NT2/D1 (cell line): ENCODE measurements at regions not wholly inside any gene's neighbourhood (a gene's known extent, or its start where the extent isn't known, plus 50 kb on each side); places are given as distances from the start of the nearest gene placed in this dataset.
"Not testable (repeated sequence)": the region's sequence is repeated elsewhere in the genome, so short reads cannot be mapped to it uniquely, and the experiment has no call there.

Experiments used
- DNase-seq: peaks from one replicate; pipeline ENCODE4 v3.0.0-alpha.2; 2011; ENCODE audit warnings: low read depth, low spot score
- H3K27me3 ChIP-seq: 2 replicates; pipeline ENCODE4 v1.6.0; 2011; ENCODE audit warnings: mild to moderate bottlenecking; ENCODE audit not compliant: insufficient read length, insufficient read depth
- H3K36me3 ChIP-seq: 2 replicates; pipeline ENCODE4 v1.6.1; 2011; ENCODE audit warnings: mild to moderate bottlenecking, low read length, mixed read lengths; ENCODE audit not compliant: insufficient read depth, insufficient read length
- H3K4me1 ChIP-seq: 2 replicates; pipeline ENCODE4 v1.5.1; 2011; ENCODE audit not compliant: insufficient read depth, insufficient read length
- H3K4me3 ChIP-seq: 2 replicates; pipeline ENCODE4 v1.5.1; 2011; ENCODE audit warnings: low read depth; ENCODE audit not compliant: insufficient read length
- H3K9ac ChIP-seq: 2 replicates; pipeline ENCODE4 v1.6.0; 2011; ENCODE audit warnings: low read depth; ENCODE audit not compliant: insufficient read length
- H3K9me3 ChIP-seq: 2 replicates; pipeline ENCODE4 v1.5.1; 2011; ENCODE audit warnings: mild to moderate bottlenecking, low read length; ENCODE audit not compliant: insufficient read depth
- SUZ12 ChIP-seq: IDR thresholded peaks from 2 replicates; pipeline ENCODE4 v1.6.1; 2011; ENCODE audit not compliant: insufficient read length, insufficient read depth; ENCODE audit errors: extremely low read depth
- YY1 ChIP-seq: IDR thresholded peaks from 2 replicates; pipeline ENCODE4 v1.6.1; 2011; ENCODE audit not compliant: insufficient read length, insufficient read depth
- ZNF274 ChIP-seq: IDR thresholded peaks from 2 replicates; pipeline ENCODE4 v1.6.1; 2011; ENCODE audit warnings: mild to moderate bottlenecking, low read depth, low read length

- no peak overlapping the region for H3K4me3 ChIP-seq
- H3K36me3 ChIP-seq, result no peaks in the 10 kb centered on the region
- no peaks in the 10 kb centered on the region for H3K9me3 ChIP-seq
- H3K27me3 ChIP-seq, result no peaks in the 10 kb centered on the region
- no peaks in the 10 kb centered on the region for H3K4me1 ChIP-seq
- TF ChIP-seq YY1, result no peak
- TF ChIP-seq ZNF274, result no peak
- no peak for TF ChIP-seq SUZ12
- H3K9ac ChIP-seq, result no peak overlapping the region
- no peak for DNase-seq
Observed at GRCh38 chr9:115461280-115461679, 343.3 kb upstream of the TNC start.

- Histone ChIP-seq H3K4me3 (no peak overlapping the region), H3K9me3 (0 out of 2 replicates have a peak, but pooled peaks cover 4% of the 10 kb centered on the region), H3K36me3 (no peaks in the 10 kb centered on the region), H3K9ac (no peak overlapping the region), H3K4me1 (no peaks in the 10 kb centered on the region), H3K27me3 (no peaks in the 10 kb centered on the region)
- no peak for DNase-seq
- no peak for TF ChIP-seq YY1
Observed at GRCh38 chr9:115462623-115463022, 344.7 kb upstream of the TNC start.

GRCh38 chr9:115466756-115467155 lies 348.8 kb upstream of the TNC start:
- Histone ChIP-seq H3K27me3 (no peaks in the 10 kb centered on the region), H3K9me3 (peaks cover 34% of the 10 kb centered on the region), H3K9ac (no peak overlapping the region), H3K4me1 (no peaks in the 10 kb centered on the region), H3K36me3 (no peaks in the 10 kb centered on the region), H3K4me3 (no peak overlapping the region)
- no peak for TF ChIP-seq YY1
- TF ChIP-seq ZNF274, result no peak
- no peak for TF ChIP-seq SUZ12
- no peak for DNase-seq

GRCh38 chr9:115469841-115470240 lies 351.9 kb upstream of the TNC start:
- TF ChIP-seq ZNF274 (no peak), YY1 (no peak), SUZ12 (no peak)
- no peak for DNase-seq
- H3K4me3 ChIP-seq, result no peak overlapping the region

GRCh38 chr9:115473032-115473431 lies 355.1 kb upstream of the TNC start:
- H3K4me1 ChIP-seq, H3K27me3 ChIP-seq, H3K9ac ChIP-seq, H3K4me3 ChIP-seq, H3K36me3 ChIP-seq: not testable (repeated sequence)
- H3K9me3 ChIP-seq, result peaks cover 36% of the 10 kb centered on the region
- peak; percentile 20 for DNase-seq

More at GRCh38 chr9:115469841-115470240, 351.9 kb upstream of the TNC start:
- Histone ChIP-seq H3K27me3 (no peaks in the 10 kb centered on the region), H3K9me3 (peaks cover 34% of the 10 kb centered on the region), H3K36me3 (no peaks in the 10 kb centered on the region), H3K4me1 (no peaks in the 10 kb centered on the region), H3K9ac (no peak overlapping the region)

GRCh38 chr9:115481769-115482168 lies 363.8 kb upstream of the TNC start:
- Histone ChIP-seq H3K27me3 (no peaks in the 10 kb centered on the region), H3K9ac (no peak overlapping the region), H3K36me3 (peaks cover 16% of the 10 kb centered on the region), H3K4me1 (no peaks in the 10 kb centered on the region), H3K9me3 (peaks cover 32% of the 10 kb centered on the region), H3K4me3 (no peak overlapping the region)
- TF ChIP-seq SUZ12 (no peak), YY1 (no peak), ZNF274 (no peak)
- no peak for DNase-seq

- no peak overlapping the region for H3K9ac ChIP-seq
- no peaks in the 10 kb centered on the region for H3K27me3 ChIP-seq
- TF ChIP-seq ZNF274 (no peak), SUZ12 (no peak), YY1 (no peak)
- DNase-seq, result no peak
- no peak overlapping the region for H3K4me3 ChIP-seq
- H3K4me1 ChIP-seq, result no peaks in the 10 kb centered on the region
- peaks cover 24% of the 10 kb centered on the region for H3K9me3 ChIP-seq
- H3K36me3 ChIP-seq, result peaks cover 16% of the 10 kb centered on the region
Observed at GRCh38 chr9:115482747-115483146, 364.8 kb upstream of the TNC start.

GRCh38 chr9:115492869-115493268 lies 374.9 kb upstream of the TNC start:
- TF ChIP-seq ZNF274 (no peak), SUZ12 (no peak), YY1 (no peak)
- H3K27me3 ChIP-seq, result no peaks in the 10 kb centered on the region
- no peaks in the 10 kb centered on the region for H3K9me3 ChIP-seq
- DNase-seq, result no peak
- H3K4me3 ChIP-seq, result no peak overlapping the region
- no peaks in the 10 kb centered on the region for H3K36me3 ChIP-seq
- no peak overlapping the region for H3K9ac ChIP-seq
- no peaks in the 10 kb centered on the region for H3K4me1 ChIP-seq
